Muscle of back (tissue), 3 donors: ENCODE measurements at regions not wholly inside any gene's neighbourhood (a gene's known extent, or its start where the extent isn't known, plus 50 kb on each side); places are given as distances from the start of the nearest gene placed in this dataset.
"Not testable (repeated sequence)": the region's sequence is repeated elsewhere in the genome, so short reads cannot be mapped to it uniquely, and the experiment has no call there.

Experiments
- DNase-seq, 3 donors: peaks; one replicate each; pipeline versions ENCODE4 v3.0.0 to v3.0.0-alpha.2; 2013

DNA sequence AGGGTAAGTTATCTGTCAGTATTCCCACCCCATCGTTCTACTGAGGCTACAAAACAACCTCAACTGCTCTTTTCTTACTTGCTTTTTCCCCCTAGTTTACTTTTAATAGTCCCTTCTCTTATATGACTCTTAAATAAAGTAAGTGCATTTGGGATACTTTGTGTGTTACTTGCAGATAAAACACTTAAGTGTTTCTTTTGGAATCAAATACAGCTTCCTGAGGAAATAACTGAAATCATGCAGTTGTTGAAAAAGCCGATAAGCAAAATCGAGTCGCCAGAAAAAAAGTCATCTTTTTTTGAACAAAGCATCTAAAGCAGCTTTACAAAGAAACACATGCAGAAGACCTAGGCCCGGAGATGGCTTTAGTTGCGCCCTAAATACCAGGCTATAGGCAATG lies 53.5 kb upstream of the EPB41L4A start:
- DNase-seq = no peak

DNA sequence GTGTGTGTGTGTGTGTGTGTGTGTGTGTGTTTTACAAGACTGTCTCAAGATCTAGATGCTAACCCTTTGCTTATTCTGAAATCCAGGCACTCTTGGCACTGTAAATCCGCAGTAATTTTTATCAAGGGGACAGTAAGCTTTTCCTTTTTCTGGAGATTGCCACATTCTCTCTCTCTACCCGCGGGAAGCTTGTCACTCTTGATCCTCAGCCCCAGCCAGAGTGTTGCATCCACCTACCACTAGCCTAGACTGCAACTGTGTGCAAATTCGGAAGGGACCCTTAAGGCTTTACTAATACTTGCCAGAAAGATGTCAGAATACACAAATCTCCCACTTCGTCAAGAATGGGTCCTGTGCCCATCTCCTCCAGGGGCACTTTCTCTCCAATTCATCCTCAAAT lies 54.9 kb upstream of the EPB41L4A start:
- no peak for DNase-seq

DNA sequence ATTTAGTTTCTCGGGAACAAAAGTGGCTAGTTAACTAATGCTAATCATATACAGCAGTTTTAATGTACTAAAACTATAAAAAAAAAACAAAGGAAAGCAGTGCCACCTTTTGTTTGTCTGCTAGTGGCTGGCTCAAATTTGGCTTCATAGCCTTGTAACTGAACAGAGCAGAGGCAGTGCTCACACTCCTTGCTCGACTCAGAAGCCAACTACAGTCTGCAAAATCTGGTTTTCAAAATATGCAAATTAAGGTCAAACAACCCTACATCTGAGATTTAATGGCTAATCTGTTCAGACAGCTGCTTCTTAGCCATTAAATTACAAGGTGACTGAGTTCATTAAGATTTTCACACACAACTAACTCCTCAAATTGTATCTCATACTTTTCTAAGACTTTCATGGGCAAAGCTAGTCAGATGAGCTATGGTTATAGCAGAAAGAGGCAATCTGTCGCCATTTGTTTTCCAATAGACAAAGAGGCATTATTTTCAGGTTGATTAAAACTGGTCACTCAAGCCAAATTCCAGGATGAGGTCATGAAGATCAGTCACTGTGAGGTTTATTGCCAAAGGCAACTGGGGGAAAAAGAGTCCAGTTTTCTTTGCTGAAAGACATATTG lies 56.8 kb upstream of the EPB41L4A start:
- peak; percentile 6 to 45 (median 15) for DNase-seq

DNA sequence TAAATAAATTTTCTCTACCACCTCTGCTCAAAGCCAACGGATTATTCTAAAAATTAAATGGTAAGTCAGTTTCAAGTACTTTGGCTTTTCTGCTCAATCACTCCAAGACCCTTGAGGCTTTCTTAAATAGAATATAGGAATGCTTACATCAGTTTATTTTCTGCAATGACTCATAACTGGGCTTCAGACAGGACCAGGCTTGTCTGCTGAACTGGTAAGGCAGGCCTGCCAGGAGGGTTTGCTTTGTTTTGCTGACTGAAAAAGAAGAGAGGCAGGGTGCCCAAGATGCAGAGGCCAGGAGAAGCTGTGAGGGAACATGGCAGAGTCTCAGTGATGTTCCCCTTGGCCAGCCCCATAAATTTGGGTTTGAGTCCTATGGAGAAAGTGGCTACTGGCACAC lies 60.3 kb upstream of the EPB41L4A start:
- DNase-seq = no peak

DNA sequence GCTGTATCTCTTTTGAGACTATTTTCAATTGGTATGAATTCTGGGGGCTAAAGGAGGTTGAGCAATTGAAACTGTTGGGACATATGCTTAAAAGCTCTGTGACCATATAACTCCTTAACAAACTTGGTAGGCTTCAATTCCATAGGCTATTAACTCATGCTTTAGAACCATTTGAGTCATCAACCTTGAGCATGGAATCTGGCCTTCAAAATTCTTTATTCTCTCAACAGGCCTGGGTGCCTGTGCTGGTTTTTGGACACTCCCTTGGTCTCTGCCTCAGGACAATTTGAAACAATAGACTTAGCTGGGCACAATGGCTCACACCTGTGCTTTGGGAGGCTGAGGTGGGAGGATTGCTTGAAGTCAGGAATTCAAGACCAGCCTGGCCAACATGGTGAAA lies 61.4 kb upstream of the EPB41L4A start:
- no peak for DNase-seq

DNA sequence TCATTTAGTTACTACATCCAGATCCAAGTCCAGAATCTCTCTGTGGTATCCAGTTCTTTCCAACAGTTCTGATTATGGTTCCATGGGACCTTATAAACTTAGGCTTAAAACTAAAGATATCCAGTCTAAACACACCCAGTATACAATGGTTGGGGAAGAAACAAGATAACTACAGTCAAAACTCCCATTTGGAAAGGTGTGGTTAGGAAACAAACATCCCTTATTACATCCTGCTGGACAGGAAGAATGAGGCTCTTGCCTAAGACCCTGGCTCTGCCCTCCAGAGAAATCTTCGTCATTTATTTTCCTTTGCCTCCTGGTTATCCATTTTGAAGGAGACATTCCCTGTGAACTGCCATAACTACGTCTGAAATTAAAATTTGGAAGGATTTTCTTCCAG lies 64.6 kb upstream of the EPB41L4A start:
- no peak for DNase-seq

DNA sequence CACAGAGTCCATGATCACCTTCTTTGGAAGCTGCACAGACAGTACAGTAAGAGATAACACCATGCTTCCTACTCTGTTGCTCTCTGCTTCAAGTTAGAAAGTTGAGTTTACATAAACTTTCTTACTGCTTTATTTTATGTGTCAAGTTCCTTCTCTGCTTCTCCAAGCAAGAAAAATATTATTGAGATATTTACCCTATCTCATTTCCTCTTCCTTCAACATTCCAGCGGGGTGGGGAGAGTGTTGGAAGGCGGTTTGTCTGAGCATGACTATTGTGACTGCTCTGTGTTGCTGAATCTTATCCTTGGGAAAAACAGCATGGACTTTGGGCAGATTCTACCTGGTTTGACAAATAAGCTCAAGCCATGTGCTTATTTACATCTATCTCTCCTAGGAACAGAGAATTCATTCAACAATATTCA lies 66.9 kb upstream of the EPB41L4A start:
- DNase-seq = no peak

DNA sequence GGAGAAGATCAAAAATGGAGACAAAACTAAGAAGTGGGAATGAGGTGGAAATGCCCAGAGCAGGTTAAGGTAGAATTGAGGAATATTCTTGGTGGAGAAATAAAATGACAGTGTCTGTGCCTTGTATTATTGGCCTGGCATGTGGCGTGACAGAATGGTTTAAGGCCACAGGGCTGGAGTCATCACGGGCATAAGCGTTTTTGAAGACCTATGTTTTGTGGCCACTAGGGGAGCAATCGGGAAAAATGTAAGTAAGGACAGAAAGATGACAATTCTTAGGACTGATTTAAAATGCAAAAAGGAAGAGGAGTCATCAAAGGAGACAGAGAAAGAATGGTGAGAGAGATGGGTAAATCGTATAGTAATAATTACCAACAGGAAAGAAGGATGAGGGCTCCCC lies 72.2 kb upstream of the EPB41L4A start:
- DNase-seq = no peak

DNA sequence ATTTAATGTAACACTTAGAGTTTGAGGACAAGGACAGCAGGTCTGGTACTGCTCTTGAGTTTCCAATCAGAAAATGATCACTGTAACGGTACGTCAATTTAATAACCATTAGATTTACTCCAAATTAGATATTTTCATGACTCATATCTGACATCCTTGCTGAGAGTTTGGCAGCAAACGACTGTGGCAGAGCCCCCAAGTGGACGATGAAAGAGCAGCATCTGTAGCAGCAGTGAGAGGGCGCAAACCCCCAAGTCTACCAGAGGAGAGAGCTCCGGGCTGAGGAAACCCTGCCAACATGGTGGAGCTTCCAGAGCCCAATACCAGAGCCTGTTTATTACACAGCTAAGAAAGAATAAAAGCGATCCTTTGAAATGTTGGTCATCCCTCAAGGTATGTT lies 73.2 kb upstream of the EPB41L4A start:
- peak in 2 of 3 donors; percentile 11 to 24 for DNase-seq

DNA sequence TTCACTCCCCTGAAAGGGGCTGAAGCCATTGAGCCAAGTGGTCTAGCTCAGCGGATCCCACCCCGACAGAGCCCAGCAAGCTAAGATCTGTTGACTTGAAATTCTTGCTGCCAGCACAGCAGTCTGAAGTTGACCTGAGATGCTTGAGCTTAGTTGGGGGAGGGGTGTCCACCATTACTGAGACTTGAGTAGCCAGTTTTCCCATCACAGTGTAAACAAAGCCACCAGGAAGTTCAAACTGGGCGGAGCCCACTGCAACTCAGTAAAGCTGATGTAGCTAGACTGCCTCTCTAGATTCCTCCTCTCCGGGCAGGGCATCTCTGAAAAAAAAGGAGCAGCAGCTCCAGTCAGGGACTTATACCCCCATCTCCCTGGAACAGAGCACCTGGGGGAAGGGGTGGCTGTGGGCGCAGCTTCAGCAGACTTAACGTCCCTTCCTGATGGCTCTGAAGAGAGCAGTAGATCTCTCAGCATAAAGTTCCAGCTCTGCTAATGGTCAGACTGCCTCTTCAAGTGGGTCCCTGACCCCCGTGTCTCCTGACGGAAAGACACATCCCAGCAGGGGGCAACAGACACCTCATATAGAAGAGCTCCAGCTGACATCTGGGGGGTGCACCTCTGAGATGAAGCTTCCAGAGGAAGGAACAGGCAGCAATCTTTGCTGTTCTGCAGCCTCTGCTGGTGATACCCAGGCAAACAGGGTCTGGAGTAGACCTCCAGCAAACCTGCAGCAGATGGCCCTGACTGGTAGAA lies 84.8 kb upstream of the EPB41L4A start:
- DNase-seq = not testable (repeated sequence)

DNA sequence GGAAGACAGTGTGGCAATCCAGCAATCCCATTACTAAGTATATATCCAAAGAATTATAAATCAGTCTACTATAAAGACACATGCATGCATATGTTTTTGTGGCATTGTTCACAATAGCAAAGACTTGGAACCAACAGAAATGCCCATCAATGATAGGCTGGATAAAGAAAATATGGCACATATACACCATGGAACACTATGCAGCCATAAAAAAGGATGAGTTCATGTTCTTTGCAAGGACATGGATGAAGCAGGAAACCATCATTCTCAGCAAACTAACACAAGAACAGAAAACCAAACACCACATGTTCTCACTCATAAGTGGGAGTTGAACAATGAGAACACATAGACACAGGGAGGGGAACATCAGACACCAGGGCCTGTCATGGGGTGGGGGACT lies 90.0 kb upstream of the EPB41L4A start:
- not testable (repeated sequence) for DNase-seq

DNA sequence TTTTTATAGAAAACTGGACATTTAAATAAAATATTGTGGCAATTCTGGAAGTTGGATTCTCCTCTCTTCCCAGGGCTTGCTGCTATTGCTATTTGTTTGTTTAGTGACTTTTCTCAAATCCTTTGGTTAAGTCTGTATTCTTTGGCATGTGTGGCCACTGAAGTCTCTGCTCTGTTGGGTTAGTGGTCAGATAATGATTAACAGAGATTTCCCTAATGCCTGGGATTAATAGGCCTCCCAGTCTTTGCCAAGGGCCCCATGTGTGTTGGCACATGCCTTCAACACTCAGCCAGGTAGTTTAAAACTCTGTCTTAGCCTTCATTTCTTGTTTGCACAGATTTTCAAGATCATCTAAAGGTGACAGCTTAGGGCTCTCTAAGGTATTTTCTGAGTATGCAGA lies 92.8 kb upstream of the EPB41L4A start:
- DNase-seq = no peak

DNA sequence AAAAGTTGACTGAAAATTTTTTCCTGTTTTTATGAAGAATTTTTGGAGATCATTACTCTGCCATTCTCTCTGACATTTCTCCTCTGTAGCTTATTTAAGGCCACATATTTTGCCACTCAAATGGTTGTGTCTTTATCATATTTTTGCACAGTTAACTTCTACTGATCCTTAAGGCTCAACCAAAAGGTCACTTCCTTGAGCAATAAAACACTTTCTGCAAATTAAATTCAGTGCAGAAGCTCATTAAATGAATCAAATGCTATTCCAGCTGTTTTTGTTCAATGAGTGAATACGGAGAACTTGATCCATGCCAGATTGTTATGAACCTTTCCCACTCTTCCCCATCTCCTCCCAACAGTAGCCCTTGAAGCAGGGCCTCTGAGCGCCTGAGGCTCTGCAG lies 93.8 kb upstream of the EPB41L4A start:
- DNase-seq = no peak

DNA sequence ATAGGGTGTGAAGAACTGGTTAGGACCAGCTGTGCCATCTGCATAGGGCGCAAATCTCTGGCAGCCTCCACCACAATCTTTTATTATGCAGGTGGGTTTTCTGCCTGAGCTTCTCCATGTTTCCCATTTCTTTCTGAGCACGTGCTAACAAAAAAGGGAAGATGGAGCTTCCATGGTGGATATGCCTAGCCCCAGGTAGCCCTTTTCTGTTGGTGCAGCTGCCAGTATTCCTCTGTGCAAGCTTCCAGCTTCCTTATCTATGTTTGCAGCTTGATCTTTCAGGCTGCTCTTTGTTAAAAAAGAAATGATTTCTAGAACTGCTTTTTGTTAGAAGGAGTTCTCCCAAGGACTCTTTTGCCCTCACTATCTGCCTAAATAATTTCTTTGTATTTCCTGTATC lies 95.0 kb upstream of the EPB41L4A start:
- DNase-seq = no peak

DNA sequence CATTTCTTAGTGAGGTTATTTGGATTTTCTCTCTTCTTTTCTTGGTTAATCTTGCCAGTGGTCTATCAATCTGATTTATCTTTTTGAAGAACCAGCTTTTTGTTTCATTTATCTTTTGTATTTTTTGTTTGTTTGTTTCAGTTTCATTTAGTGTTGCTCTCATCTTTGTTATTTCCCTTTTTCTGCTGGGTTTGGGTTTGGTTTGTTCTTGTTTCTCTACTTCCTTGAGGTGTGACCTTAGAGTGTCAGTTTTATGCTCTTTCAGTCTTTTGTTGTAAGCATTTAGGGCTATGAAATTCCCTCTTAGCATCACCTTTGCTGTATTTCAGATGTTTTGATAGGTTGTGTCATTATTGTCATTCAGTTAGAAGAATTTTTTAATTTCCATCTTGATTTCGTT lies 101.4 kb upstream of the EPB41L4A start:
- not testable (repeated sequence) for DNase-seq

DNA sequence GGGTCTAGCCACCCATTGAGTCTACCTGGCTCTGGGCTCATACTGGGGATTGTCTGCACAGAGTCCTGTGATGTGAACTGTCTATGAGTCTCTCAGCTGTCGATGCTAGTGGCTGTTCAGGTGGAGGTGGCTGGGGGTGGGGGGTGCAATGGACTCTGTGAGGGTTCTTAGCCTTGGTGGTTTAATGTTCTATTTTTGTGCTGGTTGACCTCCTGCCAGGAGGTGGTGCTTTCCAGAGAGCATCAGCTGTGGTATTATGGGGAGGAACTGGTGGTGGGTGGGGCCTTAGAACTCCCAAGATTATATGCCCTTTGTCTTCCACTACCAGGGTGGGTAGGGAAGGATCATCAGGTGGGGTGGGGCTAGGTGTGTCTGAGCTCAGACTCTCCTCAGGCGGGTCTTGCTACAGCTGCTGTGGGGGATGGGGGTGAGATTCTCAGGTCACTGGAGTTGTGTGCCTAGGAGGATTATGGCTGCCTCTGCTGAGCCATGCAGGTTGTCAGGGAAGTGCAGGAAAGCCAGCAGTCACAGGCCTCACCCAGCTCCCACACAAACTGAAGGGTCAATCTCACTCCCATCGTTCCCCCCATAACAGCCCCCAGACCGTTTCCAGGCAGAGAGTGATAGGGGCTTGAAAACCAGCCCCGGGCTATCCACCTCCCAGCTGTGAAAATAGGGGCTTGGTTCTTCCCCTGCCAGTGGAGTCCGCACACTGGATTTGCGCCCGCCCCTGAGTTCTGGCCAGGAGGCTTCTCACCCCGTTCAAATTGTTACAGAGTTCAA lies 104.0 kb upstream of the EPB41L4A start:
- not testable (repeated sequence) for DNase-seq

DNA sequence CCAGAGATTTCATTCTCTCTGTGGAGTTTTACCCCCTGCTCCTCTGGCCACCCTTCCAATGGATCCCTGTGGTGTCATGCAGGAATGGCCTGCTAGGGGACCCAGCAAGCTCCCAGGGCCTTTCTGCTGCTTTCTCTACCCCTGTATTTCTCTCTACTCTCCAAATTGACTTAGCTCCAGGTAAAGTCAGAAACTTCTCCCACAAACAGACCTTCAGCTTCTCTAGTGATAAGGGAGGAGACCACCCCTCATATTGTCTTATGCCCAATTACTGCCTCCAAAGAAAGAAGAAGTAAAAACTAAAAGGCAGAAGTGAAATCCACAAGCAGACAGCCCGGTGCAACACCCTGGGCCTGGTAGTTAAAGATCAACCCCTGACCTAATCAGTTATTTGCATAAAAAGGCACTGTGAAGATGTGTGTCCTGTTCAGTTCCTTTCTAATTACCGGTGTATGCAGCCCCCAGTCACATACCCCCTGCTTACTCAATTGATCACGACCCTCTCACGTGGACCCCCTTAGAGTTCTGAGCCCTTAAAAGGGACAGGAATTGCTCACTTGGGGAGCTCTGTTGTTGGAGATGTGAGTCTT lies 104.7 kb upstream of the EPB41L4A start:
- DNase-seq = not testable (repeated sequence)

DNA sequence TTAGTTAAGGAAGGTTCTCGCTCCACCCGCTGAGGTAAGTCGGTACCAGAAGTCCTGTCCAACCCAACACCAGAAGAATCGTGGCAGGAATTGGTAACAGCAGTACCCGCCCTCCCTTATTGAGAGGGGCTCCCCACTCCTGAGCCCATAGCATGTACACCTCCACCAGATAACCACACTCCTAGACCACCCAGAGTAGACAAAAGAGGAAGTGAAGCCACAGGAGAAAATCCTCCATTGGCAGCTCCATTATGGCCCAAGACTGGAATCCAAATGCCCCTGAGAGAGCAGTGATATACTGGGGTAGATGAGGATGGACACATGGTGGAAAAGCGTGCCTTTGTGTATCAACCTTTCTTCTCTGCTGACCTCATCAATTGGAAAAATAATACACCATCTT lies 106.1 kb upstream of the EPB41L4A start:
- no peak for DNase-seq

DNA sequence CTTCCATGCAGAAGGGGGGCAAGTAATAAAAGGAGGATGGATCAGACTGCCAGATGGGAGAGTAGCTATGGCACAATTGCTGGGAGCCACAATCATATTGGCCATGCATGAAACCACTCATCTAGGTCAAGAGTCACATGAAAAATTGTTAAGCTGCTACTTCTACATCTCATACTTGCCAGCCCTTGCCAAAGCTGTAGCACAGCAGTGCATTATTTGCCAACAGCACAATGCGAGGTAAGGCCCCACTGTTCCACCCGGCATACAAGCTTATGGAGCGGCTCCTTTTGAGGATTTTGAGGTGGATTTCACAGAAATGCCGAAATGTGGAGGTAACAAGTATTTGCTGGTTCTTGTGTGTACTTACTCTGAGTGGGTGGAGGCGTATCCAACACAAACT lies 109.9 kb upstream of the EPB41L4A start:
- no peak for DNase-seq

DNA sequence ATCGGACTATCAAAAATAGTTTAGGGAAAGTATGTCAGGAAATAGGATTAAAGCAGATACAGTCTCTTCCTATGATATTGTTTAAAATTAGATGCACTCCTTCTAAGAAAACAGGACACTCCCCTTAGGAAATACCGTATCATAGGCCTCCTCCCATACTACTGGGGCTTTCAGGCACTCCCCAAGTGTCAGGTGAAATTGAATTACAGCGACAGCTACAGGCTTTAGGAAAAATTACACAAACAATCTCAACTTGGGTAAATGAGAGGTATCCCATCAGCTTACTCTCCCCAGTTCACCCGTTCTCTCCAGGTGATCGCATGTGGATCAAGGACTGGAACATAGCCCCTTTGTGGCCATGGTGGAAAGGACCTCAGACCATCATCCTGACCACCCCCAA lies 110.4 kb upstream of the EPB41L4A start:
- no peak for DNase-seq

DNA sequence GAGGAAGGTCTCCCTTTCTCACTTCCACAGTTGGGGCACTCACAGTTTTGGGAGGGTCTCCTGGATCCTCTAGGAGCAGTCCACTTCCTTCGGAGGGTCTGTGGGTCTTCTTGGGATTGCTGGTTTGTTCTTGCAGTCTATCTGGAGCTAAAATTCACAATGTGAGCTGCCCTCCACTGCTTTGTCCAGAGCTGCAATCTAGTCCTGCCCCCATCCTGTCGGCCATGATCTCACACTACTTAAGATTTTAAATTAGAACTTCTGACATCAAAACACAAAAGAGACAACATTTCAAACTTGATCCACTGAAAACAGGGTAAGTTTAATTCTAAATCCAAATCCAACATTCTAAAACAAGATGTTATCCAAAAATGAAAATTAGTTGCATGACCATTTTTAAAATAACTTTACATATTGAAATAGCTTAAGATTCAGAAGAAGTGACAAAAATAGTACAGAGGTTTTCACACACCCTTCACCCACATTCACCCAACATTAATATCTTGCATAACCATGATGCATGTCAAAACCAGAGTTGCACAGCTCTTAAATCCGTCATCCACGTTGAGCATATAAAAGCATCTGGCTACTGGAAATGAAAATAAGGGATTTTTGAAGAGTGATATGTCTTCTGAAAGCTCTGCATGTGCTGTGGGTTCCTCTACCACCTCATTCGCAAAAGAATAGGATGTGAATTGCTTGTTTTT lies 113.7 kb upstream of the EPB41L4A start:
- no peak for DNase-seq

DNA sequence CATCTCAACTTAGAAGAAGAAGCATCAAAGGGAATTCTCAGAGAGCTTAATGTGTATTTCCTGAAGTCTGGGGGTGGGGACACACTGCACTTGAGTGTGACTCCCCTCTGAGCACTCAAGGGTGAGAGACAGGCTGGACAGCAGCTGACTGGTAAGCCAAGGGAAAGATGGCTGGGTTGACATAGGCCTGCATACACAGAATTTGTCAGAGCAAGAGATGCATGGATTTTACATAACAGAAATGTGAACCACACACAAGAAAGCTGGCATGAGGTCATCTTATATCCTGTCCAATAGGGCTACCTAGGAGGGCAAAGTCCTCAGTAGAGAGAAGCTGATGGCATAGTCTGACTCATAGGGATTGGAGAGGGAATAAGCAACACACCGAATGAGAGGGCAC lies 114.3 kb upstream of the EPB41L4A start:
- no peak for DNase-seq
